Left hindlimb (tissue), 1 donor: ENCODE measurements at regions not wholly inside any gene's neighbourhood (a gene's known extent, or its start where the extent isn't known, plus 50 kb on each side); places are given as distances from the start of the nearest gene placed in this dataset.
"Not testable (repeated sequence)": the region's sequence is repeated elsewhere in the genome, so short reads cannot be mapped to it uniquely, and the experiment has no call there.

Source experiments
- DNase-seq: peaks from one replicate; pipeline ENCODE4 v3.0.0-alpha.2; 2018

GRCh38 chr7:115635876-115636275 is 394.7 kb downstream of the TFEC start:
- no peak for DNase-seq

GRCh38 chr7:115635376-115635775 is 395.2 kb downstream of the TFEC start:
- no peak for DNase-seq

- DNase-seq: no peak
Measured at GRCh38 chr7:115634633-115635032, 395.9 kb downstream of the TFEC start.

- DNase-seq: no peak
Measured at GRCh38 chr7:115632636-115633035, 397.9 kb downstream of the TFEC start.

DNA sequence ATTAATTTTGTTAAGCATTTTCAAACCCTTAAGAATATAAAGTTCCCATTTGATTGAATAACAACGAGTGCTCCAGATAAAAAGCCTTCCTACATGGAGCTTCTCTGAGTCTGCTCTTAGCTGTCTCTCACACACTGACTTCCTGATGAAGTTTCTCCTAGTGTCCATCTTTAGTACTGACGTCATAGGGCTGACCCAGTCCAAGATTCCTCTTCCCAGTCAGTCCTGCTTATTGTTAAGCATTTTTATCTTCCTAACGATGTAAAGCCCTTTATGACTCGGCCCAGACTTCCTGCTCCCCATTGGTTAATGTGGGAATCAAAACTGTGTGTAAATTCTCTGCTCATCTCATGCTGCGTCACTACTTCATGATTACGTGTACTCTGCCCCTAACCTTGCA is 398.8 kb downstream of the TFEC start:
- no peak for DNase-seq

DNA sequence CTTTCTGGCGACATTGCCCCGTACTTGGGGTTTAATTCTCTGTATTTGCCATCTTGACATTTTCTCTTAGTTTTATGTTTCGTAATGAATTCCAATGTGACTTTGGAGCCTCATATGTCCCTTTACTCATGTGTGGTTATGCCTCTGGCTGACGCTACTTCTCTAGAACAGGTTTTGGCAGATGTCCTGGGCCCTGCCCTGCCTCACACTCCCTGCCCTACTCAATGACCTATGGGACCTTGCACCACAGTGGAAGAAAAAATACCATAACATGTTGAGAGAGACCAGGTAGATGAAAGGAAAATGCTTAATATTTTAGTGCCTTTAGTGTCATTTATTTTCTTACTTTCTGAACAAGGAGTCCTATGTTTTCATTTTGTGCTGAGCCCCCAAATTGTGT is 400.5 kb downstream of the TFEC start:
- DNase-seq: no peak

DNA sequence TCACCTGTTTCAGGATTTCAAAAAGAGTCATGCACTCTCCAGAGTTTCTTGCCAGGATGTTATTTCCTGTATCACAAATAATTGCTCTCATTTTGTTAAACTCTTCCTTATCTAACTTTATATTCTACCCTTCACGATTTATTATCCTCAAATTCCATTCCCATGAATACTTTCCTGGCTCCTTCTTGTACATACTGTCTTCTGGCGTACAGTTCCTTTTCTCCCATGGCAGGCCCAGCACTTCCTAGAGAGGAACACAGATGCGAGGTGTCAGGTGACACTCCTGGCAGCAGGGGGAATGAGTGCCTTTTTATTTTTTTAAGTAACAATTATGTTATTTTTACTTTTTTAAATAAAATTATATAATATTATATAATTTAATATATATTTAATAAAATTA is 411.9 kb downstream of the TFEC start:
- no peak for DNase-seq

GRCh38 chr7:115613836-115614235 is 416.7 kb downstream of the TFEC start:
- no peak for DNase-seq

DNA sequence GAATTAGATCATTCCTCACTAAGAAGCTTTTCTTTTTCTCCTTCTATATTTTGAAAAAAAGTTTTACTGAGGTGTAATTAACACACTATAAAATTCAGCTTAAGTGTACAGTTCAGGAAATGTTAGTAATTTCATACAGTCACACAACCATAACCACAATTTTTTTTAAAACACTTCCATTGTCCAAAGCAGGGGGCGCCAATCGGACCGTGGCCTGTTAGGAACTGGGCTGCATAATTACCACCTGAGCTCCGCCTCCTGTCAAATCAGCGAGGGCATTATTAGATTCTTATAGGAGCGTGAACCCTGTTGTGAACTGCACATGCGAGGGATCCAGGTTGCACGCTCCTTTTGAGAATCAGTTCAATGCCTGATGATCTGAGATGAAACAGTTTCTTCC is 427.1 kb downstream of the TFEC start:
- no peak for DNase-seq

- no peak for DNase-seq
Measured at GRCh38 chr7:115600207-115600606, 430.4 kb downstream of the TFEC start.

GRCh38 chr7:115599184-115599583 is 431.4 kb downstream of the TFEC start:
- DNase-seq: not testable (repeated sequence)

DNA sequence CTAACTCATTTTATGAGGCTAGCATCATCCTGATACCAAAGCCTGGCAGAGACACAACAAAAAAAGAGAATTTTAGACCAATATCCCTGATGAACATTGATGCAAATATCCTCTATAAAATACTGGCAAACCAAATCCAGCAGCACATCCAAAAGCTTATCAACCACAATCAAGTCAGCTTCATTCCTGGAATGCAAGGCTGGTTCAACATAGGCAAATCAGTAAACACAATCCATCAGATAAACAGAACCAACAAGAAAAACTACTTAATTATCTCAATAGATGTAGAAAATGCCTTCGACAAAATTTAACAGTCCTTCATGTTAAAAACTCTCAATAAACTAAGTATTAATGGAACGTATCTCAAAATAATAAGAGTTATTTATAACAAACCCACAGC is 433.3 kb downstream of the TFEC start:
- DNase-seq: not testable (repeated sequence)

DNA sequence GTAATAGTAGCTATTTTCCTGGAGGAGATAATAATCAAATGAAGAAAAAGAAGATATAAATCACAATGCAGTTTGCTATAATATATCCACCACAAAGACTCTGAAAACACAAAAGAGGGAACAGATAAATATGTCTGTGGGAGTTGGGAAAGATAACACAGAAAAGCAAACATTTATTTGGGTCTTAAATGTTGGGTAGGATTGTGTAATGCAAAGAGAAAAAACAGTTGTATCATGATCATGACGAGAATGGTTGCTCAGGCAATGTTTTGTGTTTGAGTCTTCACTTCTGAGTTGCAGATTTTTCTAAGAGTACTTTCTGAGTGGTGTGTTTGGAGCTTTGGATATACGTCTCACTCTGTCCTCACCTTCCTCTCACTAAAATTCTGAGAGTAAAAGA is 437.5 kb downstream of the TFEC start:
- no peak for DNase-seq

- no peak for DNase-seq
Measured at GRCh38 chr7:115585015-115585718, 445.4 kb downstream of the TFEC start.

DNA sequence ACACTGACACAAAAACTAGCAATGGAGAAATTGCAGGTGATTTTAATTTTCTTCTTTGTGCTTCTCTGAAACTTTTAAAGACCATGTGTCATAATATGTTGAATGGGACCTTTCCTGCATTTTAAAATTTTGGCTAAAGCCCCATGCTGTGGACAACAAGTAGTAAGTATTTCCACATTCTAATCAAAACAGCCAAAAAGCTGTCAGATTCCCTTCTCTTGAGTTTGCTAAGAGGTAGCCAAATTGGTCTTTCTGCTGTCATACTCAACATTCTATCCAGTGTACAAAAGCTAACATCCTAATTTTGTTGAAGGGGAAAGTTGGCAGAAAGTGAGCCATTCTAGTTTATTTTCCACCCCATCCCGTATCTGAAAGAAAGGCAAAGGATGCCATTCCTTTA is 447.6 kb downstream of the TFEC start:
- no peak for DNase-seq

DNA sequence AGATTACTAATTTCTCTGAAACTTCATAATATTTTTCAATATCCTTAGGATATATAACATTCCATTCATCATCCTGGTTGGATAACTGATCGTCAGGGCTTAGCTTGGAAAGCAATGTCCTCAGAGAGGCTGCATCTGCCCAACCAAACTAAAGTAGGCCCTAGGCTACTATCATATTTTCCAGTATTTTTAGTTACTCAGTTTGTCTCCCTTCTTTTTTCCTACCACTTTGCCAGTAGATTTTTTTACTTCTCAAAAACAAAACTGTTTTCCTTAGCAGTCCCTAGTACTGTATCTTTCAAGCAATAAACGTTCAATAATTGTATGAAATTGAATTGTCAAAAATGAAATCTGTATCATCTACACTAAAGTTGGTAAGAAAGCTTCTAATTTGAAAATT is 452.0 kb downstream of the TFEC start:
- no peak for DNase-seq

- no peak for DNase-seq
Measured at GRCh38 chr7:115574681-115575291, 455.8 kb downstream of the TFEC start.

- peak; percentile 67 for DNase-seq
Measured at GRCh38 chr7:115572111-115572510, 458.5 kb downstream of the TFEC start.

- no peak for DNase-seq
Measured at GRCh38 chr7:115561335-115562110, 469.0 kb downstream of the TFEC start.

- DNase-seq: no peak
Measured at GRCh38 chr7:115559877-115560276, 470.7 kb downstream of the TFEC start.

DNA sequence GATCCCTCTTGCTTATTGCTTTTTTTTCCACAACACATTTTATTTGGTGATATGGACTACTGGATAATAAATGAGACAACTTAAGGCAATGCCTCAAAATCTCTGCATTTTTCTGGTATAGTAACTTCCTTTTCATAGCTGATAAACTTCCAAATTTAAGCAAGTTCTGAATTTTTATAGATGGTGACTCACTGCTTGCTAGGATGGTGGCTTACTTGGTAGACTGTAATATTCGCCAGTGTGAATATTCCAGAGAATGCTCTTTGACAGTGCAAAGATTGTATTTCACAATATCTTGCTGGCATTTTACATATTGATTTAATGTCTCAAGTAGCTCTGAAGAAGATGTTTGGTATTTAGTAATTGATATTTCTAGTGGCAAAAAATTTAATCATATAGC is 472.4 kb downstream of the TFEC start:
- no peak for DNase-seq

DNA sequence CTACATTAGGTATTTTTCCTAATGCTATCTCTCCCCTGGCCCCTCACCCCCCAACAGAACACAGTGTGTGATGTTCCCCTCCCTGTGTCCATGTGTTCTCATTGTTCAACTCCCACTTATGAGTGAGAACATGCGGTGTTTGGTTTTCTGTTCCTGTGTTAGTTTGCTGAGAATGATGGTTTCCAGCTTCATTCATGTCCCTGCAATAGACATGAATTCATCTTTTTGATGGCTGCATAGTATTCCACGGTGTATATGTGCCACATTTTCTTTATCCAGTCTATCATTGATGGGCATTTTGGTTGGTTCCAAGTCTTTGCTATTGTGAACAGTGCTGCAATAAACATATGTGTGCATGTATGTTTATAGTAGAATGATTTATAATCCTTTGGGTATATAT is 473.3 kb downstream of the TFEC start:
- DNase-seq: not testable (repeated sequence)

DNA sequence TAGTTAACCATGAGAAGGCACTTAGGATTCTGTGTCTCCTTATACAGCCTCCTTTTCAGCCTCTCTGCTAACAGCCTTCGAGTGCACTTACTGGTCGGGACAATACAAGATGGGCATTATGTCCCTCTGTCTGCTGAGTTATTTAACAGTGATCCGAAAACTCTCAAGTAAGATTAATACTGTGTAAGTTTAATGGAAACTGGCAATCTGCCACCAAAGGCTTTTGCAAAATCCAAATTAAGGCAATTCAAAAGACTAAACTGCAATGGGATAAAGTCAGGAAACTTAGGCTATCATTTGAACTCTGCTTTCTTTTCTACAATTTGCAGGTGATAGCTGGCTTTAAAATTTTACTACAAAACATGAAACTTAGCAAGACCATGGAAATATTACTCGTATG is 477.8 kb downstream of the TFEC start:
- DNase-seq: no peak

DNA sequence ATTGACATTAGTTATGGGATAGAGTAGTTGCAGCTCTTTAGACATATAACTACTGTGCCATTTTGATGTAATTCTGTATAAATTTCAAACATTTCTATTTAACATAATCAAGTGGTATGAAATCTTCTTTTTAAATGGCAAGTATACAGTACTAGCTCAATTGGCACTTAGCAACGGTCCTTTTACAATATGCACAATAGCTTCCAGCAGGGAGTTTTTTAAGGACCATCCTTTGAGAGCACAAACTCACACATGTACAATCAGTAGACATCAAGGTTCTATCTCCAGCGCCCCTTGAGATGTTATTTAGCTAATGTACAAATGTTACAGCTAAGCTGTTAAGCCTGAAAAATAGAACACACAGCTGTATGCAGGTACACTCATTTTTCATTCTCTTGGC is 480.7 kb downstream of the TFEC start:
- no peak for DNase-seq
